GM12892 (cell line): ENCODE measurements at regions not wholly inside any gene's neighbourhood (a gene's known extent, or its start where the extent isn't known, plus 50 kb on each side); places are given as distances from the start of the nearest gene placed in this dataset.

ENCODE experiments used
- POLR2A ChIP-seq: IDR thresholded peaks from 2 replicates; pipeline ENCODE4 v1.6.1; 2011; ENCODE audit warnings: low read depth, low read length, control low read depth
- POLR2AphosphoS5 ChIP-seq: IDR thresholded peaks from 2 replicates; pipeline ENCODE4 v1.6.1; 2011; ENCODE audit warnings: low read depth, low read length, control low read depth

- no peak for TF ChIP-seq POLR2AphosphoS5
- no peak for TF ChIP-seq POLR2A
Observed at GRCh38 chrX:40245488-40246071, 147.8 kb upstream of the BCOR start.
